Neural cell (in vitro differentiated cells): ENCODE measurements at regions not wholly inside any gene's neighbourhood (a gene's known extent, or its start where the extent isn't known, plus 50 kb on each side); places are given as distances from the start of the nearest gene placed in this dataset.

Experiments used
- POLR2AphosphoS5 ChIP-seq: IDR thresholded peaks from 2 replicates; pipeline ENCODE4 v1.6.1; 2012
- TF ChIP-seq, protein P1 (sequence below): fragments of 450-650 bp; IDR thresholded peaks from 2 replicates; pipeline ENCODE4 v1.5.1; 2014; ENCODE audit warnings: antibody characterized with exemption, mild to moderate bottlenecking, moderate library complexity; ENCODE audit not compliant: poor library complexity, severe bottlenecking
- TF ChIP-seq, protein P2 (sequence below): IDR thresholded peaks from 2 replicates; pipeline ENCODE4 v1.6.1; 2012; ENCODE audit warnings: borderline replicate concordance

DNA sequence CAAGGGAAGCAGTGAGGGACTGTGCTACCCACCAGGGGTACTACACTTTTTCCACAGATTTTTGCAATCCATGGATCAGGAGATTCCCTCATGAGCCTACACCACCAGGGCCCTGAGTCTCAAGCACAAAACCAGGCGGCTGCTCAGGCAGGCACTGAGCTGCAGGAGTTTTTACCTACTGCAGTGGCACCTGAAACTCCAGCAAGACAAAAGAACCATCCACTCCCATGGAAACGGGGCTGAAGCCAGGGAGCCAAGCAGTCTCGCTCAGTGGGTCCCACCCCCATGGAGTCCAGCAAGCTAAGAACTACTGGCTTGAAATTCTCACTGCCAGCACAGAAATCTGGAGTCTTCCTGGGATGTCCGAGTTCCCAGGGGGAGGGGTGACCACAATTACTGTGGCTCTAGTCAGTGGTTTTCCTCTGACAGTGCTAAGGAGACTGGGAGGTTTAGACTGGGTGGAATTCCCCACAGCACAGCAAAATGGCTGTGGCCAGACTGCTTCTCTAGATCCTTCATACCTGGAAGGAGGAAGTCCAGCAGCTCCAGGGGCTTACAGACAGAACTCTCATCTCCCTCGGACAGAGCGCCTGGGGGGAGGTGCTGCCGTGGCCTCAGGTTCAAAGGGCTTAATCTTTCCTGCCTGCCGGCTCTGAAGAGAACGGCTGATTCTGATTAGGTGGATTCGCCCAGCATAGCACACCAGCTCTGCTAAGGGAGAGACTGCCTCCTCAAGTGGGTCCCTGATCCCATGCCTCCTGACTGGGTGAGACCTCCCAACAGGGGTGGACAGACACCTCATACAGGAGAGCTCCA is 437.8 kb downstream of the LTN1 start:
- TF ChIP-seq, protein P1, sequence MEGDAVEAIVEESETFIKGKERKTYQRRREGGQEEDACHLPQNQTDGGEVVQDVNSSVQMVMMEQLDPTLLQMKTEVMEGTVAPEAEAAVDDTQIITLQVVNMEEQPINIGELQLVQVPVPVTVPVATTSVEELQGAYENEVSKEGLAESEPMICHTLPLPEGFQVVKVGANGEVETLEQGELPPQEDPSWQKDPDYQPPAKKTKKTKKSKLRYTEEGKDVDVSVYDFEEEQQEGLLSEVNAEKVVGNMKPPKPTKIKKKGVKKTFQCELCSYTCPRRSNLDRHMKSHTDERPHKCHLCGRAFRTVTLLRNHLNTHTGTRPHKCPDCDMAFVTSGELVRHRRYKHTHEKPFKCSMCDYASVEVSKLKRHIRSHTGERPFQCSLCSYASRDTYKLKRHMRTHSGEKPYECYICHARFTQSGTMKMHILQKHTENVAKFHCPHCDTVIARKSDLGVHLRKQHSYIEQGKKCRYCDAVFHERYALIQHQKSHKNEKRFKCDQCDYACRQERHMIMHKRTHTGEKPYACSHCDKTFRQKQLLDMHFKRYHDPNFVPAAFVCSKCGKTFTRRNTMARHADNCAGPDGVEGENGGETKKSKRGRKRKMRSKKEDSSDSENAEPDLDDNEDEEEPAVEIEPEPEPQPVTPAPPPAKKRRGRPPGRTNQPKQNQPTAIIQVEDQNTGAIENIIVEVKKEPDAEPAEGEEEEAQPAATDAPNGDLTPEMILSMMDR, result no peak
- TF ChIP-seq, protein P2, sequence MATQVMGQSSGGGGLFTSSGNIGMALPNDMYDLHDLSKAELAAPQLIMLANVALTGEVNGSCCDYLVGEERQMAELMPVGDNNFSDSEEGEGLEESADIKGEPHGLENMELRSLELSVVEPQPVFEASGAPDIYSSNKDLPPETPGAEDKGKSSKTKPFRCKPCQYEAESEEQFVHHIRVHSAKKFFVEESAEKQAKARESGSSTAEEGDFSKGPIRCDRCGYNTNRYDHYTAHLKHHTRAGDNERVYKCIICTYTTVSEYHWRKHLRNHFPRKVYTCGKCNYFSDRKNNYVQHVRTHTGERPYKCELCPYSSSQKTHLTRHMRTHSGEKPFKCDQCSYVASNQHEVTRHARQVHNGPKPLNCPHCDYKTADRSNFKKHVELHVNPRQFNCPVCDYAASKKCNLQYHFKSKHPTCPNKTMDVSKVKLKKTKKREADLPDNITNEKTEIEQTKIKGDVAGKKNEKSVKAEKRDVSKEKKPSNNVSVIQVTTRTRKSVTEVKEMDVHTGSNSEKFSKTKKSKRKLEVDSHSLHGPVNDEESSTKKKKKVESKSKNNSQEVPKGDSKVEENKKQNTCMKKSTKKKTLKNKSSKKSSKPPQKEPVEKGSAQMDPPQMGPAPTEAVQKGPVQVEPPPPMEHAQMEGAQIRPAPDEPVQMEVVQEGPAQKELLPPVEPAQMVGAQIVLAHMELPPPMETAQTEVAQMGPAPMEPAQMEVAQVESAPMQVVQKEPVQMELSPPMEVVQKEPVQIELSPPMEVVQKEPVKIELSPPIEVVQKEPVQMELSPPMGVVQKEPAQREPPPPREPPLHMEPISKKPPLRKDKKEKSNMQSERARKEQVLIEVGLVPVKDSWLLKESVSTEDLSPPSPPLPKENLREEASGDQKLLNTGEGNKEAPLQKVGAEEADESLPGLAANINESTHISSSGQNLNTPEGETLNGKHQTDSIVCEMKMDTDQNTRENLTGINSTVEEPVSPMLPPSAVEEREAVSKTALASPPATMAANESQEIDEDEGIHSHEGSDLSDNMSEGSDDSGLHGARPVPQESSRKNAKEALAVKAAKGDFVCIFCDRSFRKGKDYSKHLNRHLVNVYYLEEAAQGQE, result no peak
- TF ChIP-seq POLR2AphosphoS5, result no peak
